Epithelial cell of esophagus (primary cell): ENCODE measurements at regions not wholly inside any gene's neighbourhood (a gene's known extent, or its start where the extent isn't known, plus 50 kb on each side); places are given as distances from the start of the nearest gene placed in this dataset.
A peak's percentile ranks its signal among the peaks of the same experiment; 100 is the strongest.

Experiments used
- DNase-seq: peaks from one replicate; pipeline ENCODE4 v3.0.0; 2010; ENCODE audit warnings: low read depth
- H3K4me3 ChIP-seq: 2 replicates; pipeline ENCODE4 v1.5.1; 2011; ENCODE audit warnings: mild to moderate bottlenecking, low read length, control low read depth
- TF ChIP-seq, protein P1 (sequence below): IDR thresholded peaks from 2 replicates; pipeline ENCODE4 v1.5.1; 2011; ENCODE audit warnings: low read depth, mild to moderate bottlenecking, low read length, control low read depth, inconsistent platforms; ENCODE audit not compliant: insufficient read depth; ENCODE audit errors: missing control alignments

DNA sequence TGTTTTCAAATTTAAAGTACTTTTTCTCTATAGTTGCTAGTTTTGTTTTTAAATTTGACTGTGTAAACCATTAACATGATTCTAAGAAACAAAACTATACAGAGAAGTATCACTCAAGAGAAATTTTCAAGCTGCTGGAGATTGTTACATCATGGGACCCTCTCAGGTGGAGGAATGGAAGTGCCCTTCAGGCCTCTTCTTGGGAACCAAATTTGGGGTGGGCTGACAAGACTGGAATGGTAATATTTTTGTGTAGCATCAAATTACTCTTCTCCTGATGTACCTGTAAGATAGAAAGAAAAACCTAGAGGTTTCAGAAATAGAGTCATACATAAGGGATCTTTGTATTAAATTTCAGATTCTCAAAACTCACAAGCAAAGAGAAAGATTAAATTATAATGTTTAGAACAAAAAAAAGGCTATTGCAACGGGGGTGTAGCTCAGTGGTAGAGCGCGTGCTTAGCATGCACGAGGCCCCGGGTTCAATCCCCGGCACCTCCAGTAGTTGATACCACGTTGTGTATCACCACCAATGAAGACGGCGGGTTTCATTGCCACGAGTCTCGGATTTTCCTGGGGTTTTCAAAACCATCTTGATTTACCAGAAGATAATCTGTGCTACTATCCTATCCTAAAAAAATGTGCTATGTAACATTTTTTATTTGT lies 193.7 kb downstream of the GPX5 start:
- TF ChIP-seq, protein P1, sequence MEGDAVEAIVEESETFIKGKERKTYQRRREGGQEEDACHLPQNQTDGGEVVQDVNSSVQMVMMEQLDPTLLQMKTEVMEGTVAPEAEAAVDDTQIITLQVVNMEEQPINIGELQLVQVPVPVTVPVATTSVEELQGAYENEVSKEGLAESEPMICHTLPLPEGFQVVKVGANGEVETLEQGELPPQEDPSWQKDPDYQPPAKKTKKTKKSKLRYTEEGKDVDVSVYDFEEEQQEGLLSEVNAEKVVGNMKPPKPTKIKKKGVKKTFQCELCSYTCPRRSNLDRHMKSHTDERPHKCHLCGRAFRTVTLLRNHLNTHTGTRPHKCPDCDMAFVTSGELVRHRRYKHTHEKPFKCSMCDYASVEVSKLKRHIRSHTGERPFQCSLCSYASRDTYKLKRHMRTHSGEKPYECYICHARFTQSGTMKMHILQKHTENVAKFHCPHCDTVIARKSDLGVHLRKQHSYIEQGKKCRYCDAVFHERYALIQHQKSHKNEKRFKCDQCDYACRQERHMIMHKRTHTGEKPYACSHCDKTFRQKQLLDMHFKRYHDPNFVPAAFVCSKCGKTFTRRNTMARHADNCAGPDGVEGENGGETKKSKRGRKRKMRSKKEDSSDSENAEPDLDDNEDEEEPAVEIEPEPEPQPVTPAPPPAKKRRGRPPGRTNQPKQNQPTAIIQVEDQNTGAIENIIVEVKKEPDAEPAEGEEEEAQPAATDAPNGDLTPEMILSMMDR = no peak
- peak; percentile 64 for DNase-seq
- H3K4me3 ChIP-seq = no peak overlapping the region

DNA sequence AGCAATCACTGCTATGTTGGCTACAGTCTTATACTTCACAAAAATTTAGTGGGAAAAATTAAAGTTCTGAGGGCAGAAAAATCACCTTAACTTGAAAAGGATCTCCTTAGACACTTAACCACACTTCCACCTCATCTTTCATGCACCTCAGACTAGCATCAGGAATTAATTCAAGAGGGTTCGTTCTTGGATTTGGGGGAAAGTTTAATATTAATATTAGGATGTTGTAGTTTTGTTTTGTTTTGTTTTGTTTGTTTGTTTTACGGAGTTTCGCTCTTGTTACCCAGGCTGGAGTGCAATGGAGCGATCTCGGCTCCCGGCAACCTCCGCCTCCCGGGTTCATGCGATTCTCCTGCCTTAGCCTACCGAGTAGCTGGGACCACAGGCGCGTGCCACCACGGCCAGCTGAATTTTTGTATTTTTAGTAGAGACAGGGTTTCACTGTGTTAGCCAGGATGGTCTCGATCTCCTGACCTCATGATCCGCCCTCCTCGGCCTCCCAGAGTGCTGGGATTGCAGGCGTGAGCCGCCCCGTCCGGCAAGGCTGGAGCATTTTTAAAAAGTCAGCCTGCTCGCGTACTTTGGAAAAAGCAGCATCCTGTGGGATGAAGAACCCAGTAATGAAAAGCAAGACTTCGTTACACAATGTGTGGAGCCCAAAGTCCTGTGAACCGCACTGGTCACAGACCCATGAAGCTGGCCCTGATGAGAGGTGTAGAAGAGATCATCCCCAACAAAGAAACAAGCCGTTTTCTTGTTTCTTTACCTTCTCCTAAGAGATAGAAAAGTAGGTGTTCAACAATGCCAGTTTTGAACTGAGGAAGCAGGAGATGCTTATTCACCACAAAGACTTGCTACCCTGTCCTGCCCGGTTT lies 194.9 kb downstream of the GPX5 start:
- TF ChIP-seq, protein P1 = no peak
- no peak for DNase-seq
- H3K4me3 ChIP-seq = no peak overlapping the region

DNA sequence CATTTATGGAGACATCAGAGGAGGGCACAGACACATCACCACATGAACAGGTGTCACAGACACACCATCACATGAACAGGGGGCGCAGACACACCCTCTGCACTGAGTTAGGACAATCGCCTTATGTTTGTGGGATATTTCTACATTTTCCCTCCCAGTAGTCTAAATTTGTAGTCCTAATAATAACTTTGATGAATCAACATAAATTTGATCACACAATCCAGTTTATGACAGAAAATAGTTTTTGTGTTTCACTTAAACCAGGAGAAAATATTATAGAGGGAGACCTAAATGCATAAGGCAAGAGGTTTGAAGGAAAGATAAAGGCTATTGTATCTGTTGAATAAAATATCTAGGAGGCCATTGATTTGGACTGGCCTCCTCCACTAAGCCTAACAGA lies 195.7 kb downstream of the GPX5 start:
- no peak overlapping the region for H3K4me3 ChIP-seq
- DNase-seq = no peak
- TF ChIP-seq, protein P1 = no peak

DNA sequence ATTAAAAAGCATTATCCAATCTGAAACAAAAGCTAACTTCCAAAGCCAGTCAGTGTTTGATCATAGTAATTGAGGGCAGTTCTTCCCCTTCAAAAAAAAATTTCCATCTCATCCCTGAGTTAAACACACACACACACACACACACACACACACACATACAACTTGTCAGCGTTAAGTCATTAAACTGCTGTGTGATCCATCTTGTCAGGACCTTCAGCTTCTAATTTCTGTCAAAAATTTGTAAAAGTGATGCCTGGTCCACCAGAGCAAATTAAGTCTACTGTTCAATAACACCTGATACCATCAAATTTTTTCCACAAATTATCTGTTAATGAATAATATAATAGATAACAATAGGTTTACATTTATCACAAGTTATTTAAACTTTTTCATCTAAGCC lies 198.7 kb downstream of the GPX5 start:
- DNase-seq = no peak
- no peak overlapping the region for H3K4me3 ChIP-seq
- TF ChIP-seq, protein P1 = no peak

DNA sequence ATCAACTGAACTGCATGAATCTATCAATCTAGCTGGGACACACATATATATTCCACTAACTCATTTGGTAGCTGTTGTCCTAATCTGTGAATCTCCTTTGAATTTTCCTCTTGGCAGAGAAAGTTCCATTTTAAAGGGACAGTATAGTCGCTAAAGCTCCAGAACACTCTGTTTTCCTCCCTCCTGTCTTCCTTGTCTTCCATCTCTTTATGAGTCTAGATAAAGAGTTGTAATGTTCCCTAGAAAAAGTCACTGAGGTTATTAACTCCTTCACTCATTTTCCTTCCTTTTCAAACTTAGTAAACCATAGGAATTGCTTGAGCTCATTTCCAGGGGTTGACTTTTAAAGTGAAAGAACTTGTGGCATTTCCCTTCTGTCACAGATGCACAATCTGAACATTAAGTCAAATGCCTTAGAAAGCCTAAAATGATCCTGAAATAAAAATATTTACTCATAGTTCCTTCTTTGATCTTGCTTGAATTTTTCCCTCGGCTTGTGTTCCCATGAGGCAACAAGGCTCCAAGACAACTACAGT lies 198.4 kb downstream of the TRIM27 start:
- TF ChIP-seq, protein P1 = no peak
- H3K4me3 ChIP-seq = no peak overlapping the region
- DNase-seq = no peak

DNA sequence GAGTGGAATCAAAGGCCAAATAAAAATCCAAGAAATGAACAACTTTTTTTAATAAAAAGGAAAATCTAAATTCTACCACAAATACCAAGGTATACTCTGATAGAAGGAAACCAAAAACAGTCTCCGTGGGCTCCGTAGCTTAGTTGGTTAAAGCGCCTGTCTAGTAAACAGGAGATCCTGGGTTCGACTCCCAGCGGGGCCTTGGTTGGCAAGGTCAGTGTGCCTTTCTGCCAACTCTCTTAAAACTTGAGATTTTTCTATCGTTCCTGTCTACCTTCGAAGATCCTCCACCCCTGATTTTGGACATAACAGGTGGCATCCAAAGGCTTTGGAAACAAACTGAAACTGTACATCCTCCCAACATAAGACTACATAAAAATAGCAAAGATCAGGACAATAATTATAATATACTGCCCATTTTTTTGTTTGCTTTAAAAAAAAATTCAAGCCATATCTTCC lies 197.9 kb downstream of the TRIM27 start:
- H3K4me3 ChIP-seq = no peak overlapping the region
- peak; percentile 58 for DNase-seq
- TF ChIP-seq, protein P1 = no peak
